PC-9 (cell line): ENCODE measurements at regions not wholly inside any gene's neighbourhood (a gene's known extent, or its start where the extent isn't known, plus 50 kb on each side); places are given as distances from the start of the nearest gene placed in this dataset.

Source experiments
- BruUV-seq: library from RNA; stranded (reverse); fragments of 400-500 nt; replicated peaks from 2 replicates; lab custom pipeline; 2021; lab: Mats Ljungman, UMichigan
- CTCF ChIA-PET: fragments of 300-600 bp; sonication (Branson Sonifier 250); formaldehyde crosslinking; loops from one replicate; lab custom pipeline; 2022; ENCODE audit warnings: antibody characterized with exemption; lab: Charles Lee
- POLR2A ChIA-PET: fragments of 300-600 bp; sonication (Branson Sonifier 250); formaldehyde crosslinking; loops from one replicate; lab custom pipeline; 2022; ENCODE audit warnings: antibody characterized with exemption; ENCODE audit not compliant: unreplicated experiment; lab: Charles Lee
- DNase-seq, 2 experiments: peaks; one replicate each; pipeline versions ENCODE4 v3.0.0 to v3.0.0-alpha.2; 2015 to 2022; ENCODE audit warnings: mixed read lengths in 1 of 2
- H2AFZ ChIP-seq: fragments of 200-600 bp; sonication (generic); 2 replicates; pipeline ENCODE4 v1.8.1; 2017; ENCODE audit warnings: antibody characterized with exemption
- H3F3A ChIP-seq: fragments of 200-600 bp; sonication (generic); 2 replicates; pipeline ENCODE4 v1.8.1; 2017; ENCODE audit warnings: antibody characterized with exemption, mild to moderate bottlenecking, low read depth; ENCODE audit not compliant: insufficient read depth
- H3K27ac ChIP-seq: fragments of 200-600 bp; sonication (generic); 2 replicates; pipeline ENCODE4 v1.6.1; 2016; ENCODE audit warnings: mixed run types
- H3K27me3 ChIP-seq: fragments of 200-600 bp; sonication (generic); 2 replicates; pipeline ENCODE4 v1.6.1; 2016; ENCODE audit warnings: low read depth, mixed run types; ENCODE audit not compliant: insufficient read depth
- H3K36me3 ChIP-seq: fragments of 200-600 bp; sonication (generic); 2 replicates; pipeline ENCODE4 v1.6.1; 2016; ENCODE audit warnings: low read depth, mixed run types
- H3K4me1 ChIP-seq: fragments of 200-600 bp; sonication (generic); replicated peaks from 2 replicates; pipeline ENCODE4 v1.6.1; 2016; ENCODE audit warnings: mixed run types; ENCODE audit not compliant: insufficient read depth
- H3K4me2 ChIP-seq: fragments of 200-600 bp; sonication (generic); 2 replicates; pipeline ENCODE4 v1.6.1; 2017; ENCODE audit warnings: mixed run types
- H3K4me3 ChIP-seq: fragments of 200-600 bp; sonication (generic); 2 replicates; pipeline ENCODE4 v1.6.1; 2016; ENCODE audit warnings: mixed run types
- H3K79me2 ChIP-seq: fragments of 200-600 bp; sonication (generic); 2 replicates; pipeline ENCODE4 v1.6.1; 2017; ENCODE audit warnings: low read depth, mixed run types
- H3K9me2 ChIP-seq: fragments of 200-600 bp; sonication (generic); 2 replicates; pipeline ENCODE4 v1.8.1; 2017; ENCODE audit warnings: mild to moderate bottlenecking; ENCODE audit not compliant: insufficient read depth
- H3K9me3 ChIP-seq: fragments of 200-600 bp; sonication (generic); 2 replicates; pipeline ENCODE4 v1.8.1; 2016; ENCODE audit warnings: low read depth; ENCODE audit not compliant: insufficient read depth
- H4K20me1 ChIP-seq: fragments of 200-600 bp; sonication (generic); 2 replicates; pipeline ENCODE4 v1.8.1; 2017; ENCODE audit not compliant: insufficient read depth
- EZH2 ChIP-seq: fragments of 200-600 bp; sonication (generic); IDR thresholded peaks from 2 replicates; pipeline ENCODE4 v1.8.0; 2017; ENCODE audit warnings: antibody characterized with exemption, low read depth
- intact Hi-C: fragments of 100-400 bp; cut with micrococcal nuclease; formaldehyde crosslinking; loops from one replicate; pipeline ENCODE4 v1.10.0; 2022; ENCODE audit not compliant: unreplicated experiment
- TF ChIP-seq, protein P1 (sequence below): fragments of 200-600 bp; sonication (generic); conservative IDR thresholded peaks from 2 replicates; pipeline ENCODE4 v1.6.1; 2017; ENCODE audit warnings: mixed run types, antibody characterized with exemption, mild to moderate bottlenecking, moderate library complexity

DNA sequence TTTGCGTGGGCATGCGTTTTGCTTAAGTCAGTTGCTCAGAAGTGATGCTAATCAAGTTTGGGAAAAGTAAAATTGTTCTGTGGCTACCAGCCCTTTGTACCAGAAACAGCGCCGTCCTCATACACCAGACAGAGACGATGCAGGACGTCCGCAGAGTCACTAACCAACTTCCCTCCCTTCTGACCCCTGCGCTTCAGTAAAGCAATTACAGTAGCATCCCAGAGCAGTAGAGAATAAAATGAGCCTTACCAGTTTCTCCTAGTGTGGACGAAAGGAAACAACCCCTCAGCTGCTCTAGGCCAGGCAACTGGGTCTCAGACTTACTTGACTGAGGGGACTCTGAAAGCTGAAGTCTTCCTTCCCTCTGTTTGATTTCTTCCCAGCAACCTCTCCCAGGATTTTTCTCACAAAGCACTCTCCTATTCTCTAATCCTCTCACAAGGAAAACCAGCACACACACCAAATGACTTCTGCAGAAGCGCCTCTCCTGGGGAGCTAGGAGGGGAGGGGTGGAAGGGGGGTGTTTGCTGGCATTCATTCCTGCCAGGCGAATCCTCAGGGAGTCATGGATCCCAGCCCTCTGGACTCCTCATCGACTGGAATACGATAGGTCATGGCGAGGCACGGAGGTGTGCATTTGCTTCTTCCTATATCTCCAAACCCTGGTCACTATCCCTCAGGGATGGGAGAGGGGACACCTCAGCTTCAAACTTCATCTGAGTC lies 56.0 kb upstream of the MID1 start:
- no peak overlapping the region for H3K4me3 ChIP-seq
- no peak overlapping the region for H2AFZ ChIP-seq
- H3K27ac ChIP-seq, result no peak overlapping the region
- H3K79me2 ChIP-seq, result no peaks in the 10 kb centered on the region
- no peaks in the 10 kb centered on the region for H3K9me2 ChIP-seq
- no peak for TF ChIP-seq EZH2
- TF ChIP-seq, protein P1, sequence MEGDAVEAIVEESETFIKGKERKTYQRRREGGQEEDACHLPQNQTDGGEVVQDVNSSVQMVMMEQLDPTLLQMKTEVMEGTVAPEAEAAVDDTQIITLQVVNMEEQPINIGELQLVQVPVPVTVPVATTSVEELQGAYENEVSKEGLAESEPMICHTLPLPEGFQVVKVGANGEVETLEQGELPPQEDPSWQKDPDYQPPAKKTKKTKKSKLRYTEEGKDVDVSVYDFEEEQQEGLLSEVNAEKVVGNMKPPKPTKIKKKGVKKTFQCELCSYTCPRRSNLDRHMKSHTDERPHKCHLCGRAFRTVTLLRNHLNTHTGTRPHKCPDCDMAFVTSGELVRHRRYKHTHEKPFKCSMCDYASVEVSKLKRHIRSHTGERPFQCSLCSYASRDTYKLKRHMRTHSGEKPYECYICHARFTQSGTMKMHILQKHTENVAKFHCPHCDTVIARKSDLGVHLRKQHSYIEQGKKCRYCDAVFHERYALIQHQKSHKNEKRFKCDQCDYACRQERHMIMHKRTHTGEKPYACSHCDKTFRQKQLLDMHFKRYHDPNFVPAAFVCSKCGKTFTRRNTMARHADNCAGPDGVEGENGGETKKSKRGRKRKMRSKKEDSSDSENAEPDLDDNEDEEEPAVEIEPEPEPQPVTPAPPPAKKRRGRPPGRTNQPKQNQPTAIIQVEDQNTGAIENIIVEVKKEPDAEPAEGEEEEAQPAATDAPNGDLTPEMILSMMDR, result no peak
- H3K27me3 ChIP-seq, result no peaks in the 10 kb centered on the region
- no peaks in the 10 kb centered on the region for H3K36me3 ChIP-seq
- no peaks in the 10 kb centered on the region for H3K9me3 ChIP-seq
- BruUV-seq, result no TSS peak
- DNase-seq, result no peak
- H3K4me1 ChIP-seq, result no peaks in the 10 kb centered on the region
- ChIA-PET POLR2A (no interaction called here), CTCF (no interaction called here)
- no peak overlapping the region for H3K4me2 ChIP-seq
- intact Hi-C loops, result no loop called here
- no peaks in the 10 kb centered on the region for H4K20me1 ChIP-seq
- H3F3A ChIP-seq, result no peaks in the 10 kb centered on the region

- H2AFZ ChIP-seq, result no peak overlapping the region
Observed at GRCh38 chrX:10677490-10677889, 57.1 kb upstream of the MID1 start.

DNA sequence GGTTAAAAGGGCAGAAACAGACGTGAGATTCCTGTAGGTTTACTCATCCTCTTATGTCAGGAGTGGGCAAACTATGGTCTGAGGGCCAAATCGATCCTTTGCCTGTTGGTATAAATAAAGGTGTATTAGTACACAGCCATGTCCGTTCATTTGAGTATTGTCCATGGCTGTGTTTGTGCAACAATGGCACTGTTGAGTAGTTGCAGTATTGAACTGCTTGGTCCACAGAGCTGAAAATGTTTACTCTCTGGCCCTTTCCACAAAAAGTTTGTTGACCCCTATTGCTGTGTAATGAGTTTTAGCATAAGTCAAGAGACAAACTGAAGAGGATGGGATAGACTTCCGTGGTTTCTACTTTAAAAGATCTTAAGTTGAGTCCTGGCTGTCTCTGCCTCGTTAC lies 59.0 kb upstream of the MID1 start:
- DNase-seq, result no peak
- Histone ChIP-seq H3K4me2 (no peak overlapping the region), H3F3A (no peaks in the 10 kb centered on the region), H3K79me2 (no peaks in the 10 kb centered on the region), H3K4me3 (no peak overlapping the region), H3K27me3 (no peaks in the 10 kb centered on the region), H3K9me2 (no peaks in the 10 kb centered on the region), H2AFZ (no peak overlapping the region), H3K4me1 (no peaks in the 10 kb centered on the region), H3K27ac (no peak overlapping the region), H4K20me1 (no peaks in the 10 kb centered on the region), H3K36me3 (no peaks in the 10 kb centered on the region), H3K9me3 (no peaks in the 10 kb centered on the region)
- intact Hi-C loops, result no loop called here
- BruUV-seq, result no TSS peak
- CTCF ChIA-PET, result no interaction called here
- TF ChIP-seq EZH2, result no peak
- TF ChIP-seq, protein P1, result no peak
- POLR2A ChIA-PET, result no interaction called here

More at GRCh38 chrX:10677490-10677889, 57.1 kb upstream of the MID1 start:
- Histone ChIP-seq H3K4me2 (no peak overlapping the region), H3K4me1 (no peaks in the 10 kb centered on the region), H4K20me1 (no peaks in the 10 kb centered on the region), H3K36me3 (no peaks in the 10 kb centered on the region), H3F3A (no peaks in the 10 kb centered on the region), H3K27me3 (no peaks in the 10 kb centered on the region), H3K79me2 (no peaks in the 10 kb centered on the region), H3K4me3 (no peak overlapping the region), H3K9me3 (no peaks in the 10 kb centered on the region), H3K9me2 (no peaks in the 10 kb centered on the region), H3K27ac (no peak overlapping the region)
- intact Hi-C loops, result no loop called here
- CTCF ChIA-PET, result no interaction called here
- POLR2A ChIA-PET, result no interaction called here
- TF ChIP-seq EZH2, result no peak
- TF ChIP-seq, protein P1, result no peak
- no peak for DNase-seq
- BruUV-seq, result no TSS peak
